ENCODE measurements at regions not wholly inside any gene's neighbourhood (a gene's known extent, or its start where the extent isn't known, plus 50 kb on each side); places are given as distances from the start of the nearest gene placed in this dataset.

- TF ChIP-seq ESRRG (CRISPR knock-in tag; IDR thresholded peaks at IDR 0.05) (no peak), CSRNP3 (CRISPR knock-in tag; IDR thresholded peaks at IDR 0.05) (no peak), ZNF8 (CRISPR knock-in tag; IDR thresholded peaks at IDR 0.05) (no peak), ISL1 (CRISPR knock-in tag; IDR thresholded peaks at IDR 0.05) (no peak), ZFP3 (CRISPR knock-in tag; IDR thresholded peaks at IDR 0.05) (no peak), POU6F1 (CRISPR knock-in tag; IDR thresholded peaks at IDR 0.05; ENCODE audit: borderline replicate concordance, low read depth) (no peak)
- no peak for ATAC-seq
Observed at GRCh38 chr6:14546036-14546435, 428.5 kb downstream of the CD83 start.

- no peak for TF ChIP-seq ESRRG (CRISPR knock-in tag; IDR thresholded peaks at IDR 0.05)
- no peak for TF ChIP-seq ISL1 (CRISPR knock-in tag; IDR thresholded peaks at IDR 0.05)
- no peak for TF ChIP-seq ZFP3 (CRISPR knock-in tag; IDR thresholded peaks at IDR 0.05)
- no peak for TF ChIP-seq POU6F1 (CRISPR knock-in tag; IDR thresholded peaks at IDR 0.05; ENCODE audit: borderline replicate concordance, low read depth)
- TF ChIP-seq TOX (CRISPR knock-in tag; IDR thresholded peaks at IDR 0.05; ENCODE audit: borderline replicate concordance) = no peak
- TF ChIP-seq TSHZ2 (CRISPR knock-in tag; IDR thresholded peaks at IDR 0.05) = no peak
- TF ChIP-seq PPARA (CRISPR knock-in tag; IDR thresholded peaks at IDR 0.05; ENCODE audit: borderline replicate concordance) = no peak
- no peak for TF ChIP-seq ZNF565 (CRISPR knock-in tag; conservative IDR thresholded peaks at IDR 0.05; ENCODE audit: low read depth)
- TF ChIP-seq ZNF8 (CRISPR knock-in tag; IDR thresholded peaks at IDR 0.05) = no peak
- TF ChIP-seq GLIS3 (CRISPR knock-in tag; IDR thresholded peaks at IDR 0.05) = no peak
- no peak for TF ChIP-seq SNAI2 (CRISPR knock-in tag; IDR thresholded peaks at IDR 0.05)
- no peak for TF ChIP-seq ARNTL (CRISPR knock-in tag; IDR thresholded peaks at IDR 0.05; ENCODE audit: borderline replicate concordance, low read depth)
- no peak for TF ChIP-seq OSR1 (CRISPR knock-in tag; IDR thresholded peaks at IDR 0.05)
- TF ChIP-seq TCF4 (CRISPR knock-in tag; IDR thresholded peaks at IDR 0.05; ENCODE audit: borderline replicate concordance) = no peak
- no peak for TF ChIP-seq BACH2 (CRISPR knock-in tag; IDR thresholded peaks at IDR 0.05; ENCODE audit: borderline replicate concordance)
- no peak for TF ChIP-seq CREB5 (CRISPR knock-in tag; IDR thresholded peaks at IDR 0.05; ENCODE audit: low read depth)
- TF ChIP-seq ZC3H10 (CRISPR knock-in tag; IDR thresholded peaks at IDR 0.05) = no peak
- no peak for ATAC-seq
Observed at GRCh38 chr6:14547284-14547998, 429.9 kb downstream of the CD83 start.

- TF ChIP-seq ISL1 (CRISPR knock-in tag; IDR thresholded peaks at IDR 0.05) = no peak
- no peak for TF ChIP-seq SNAI2 (CRISPR knock-in tag; IDR thresholded peaks at IDR 0.05)
- TF ChIP-seq TCF4 (CRISPR knock-in tag; IDR thresholded peaks at IDR 0.05; ENCODE audit: borderline replicate concordance) = no peak
- TF ChIP-seq OSR1 (CRISPR knock-in tag; IDR thresholded peaks at IDR 0.05) = no peak
- no peak for TF ChIP-seq ZFP30 (CRISPR knock-in tag; IDR thresholded peaks at IDR 0.05)
- TF ChIP-seq ESRRG (CRISPR knock-in tag; IDR thresholded peaks at IDR 0.05) = no peak
- TF ChIP-seq CSDC2 (CRISPR knock-in tag; IDR thresholded peaks at IDR 0.05) = no peak
- no peak for TF ChIP-seq ZNF8 (CRISPR knock-in tag; IDR thresholded peaks at IDR 0.05)
- TF ChIP-seq BACH2 (CRISPR knock-in tag; IDR thresholded peaks at IDR 0.05; ENCODE audit: borderline replicate concordance) = no peak
- no peak for ATAC-seq
Observed at GRCh38 chr6:14549304-14549770, 431.8 kb downstream of the CD83 start.
